ENCODE measurements at regions not wholly inside any gene's neighbourhood (a gene's known extent, or its start where the extent isn't known, plus 50 kb on each side); places are given as distances from the start of the nearest gene placed in this dataset.

GRCh38 chr18:29076645-29077044, 899.7 kb upstream of the CDH2 start (continued):
- TF ChIP-seq ETV6 (conservative IDR thresholded peaks at IDR 0.05 in 1 of 2, IDR thresholded peaks at IDR 0.05 in 1 of 2; ENCODE audit: borderline replicate concordance in 1 of 2, low read depth in 1 of 2): no peak

- FAIRE-seq: no peak
- ChIA-PET SMC1A (ENCODE audit: uncharacterized antibody, unreplicated experiment) (no interaction called here), RAD21 (ENCODE audit: unreplicated experiment) (no interaction called here), POLR2A (no interaction called here), CTCF (no interaction called here)
- intact Hi-C loops (cut with micrococcal nuclease; ENCODE audit: unreplicated experiment): no loop called here
- Histone ChIP-seq H2AFZ (ENCODE audit: control insufficient read depth, low read depth, low read length) (no peak overlapping the region), H3K4me2 (ENCODE audit: control insufficient read depth, insufficient read depth) (no peak overlapping the region), H3K4me1 (ENCODE audit: control insufficient read depth, insufficient read depth, low read length) (no peaks in the 10 kb centered on the region), H3K79me2 (ENCODE audit: control insufficient read depth, insufficient read depth, low read length) (no peaks in the 10 kb centered on the region), H3K27me3 (replicated peaks in 1 of 2; ENCODE audit: control insufficient read depth in 2 of 2, insufficient read depth in 2 of 2, low read length in 1 of 2) (no peaks in the 10 kb centered on the region), H3K27ac (ENCODE audit: control insufficient read depth, insufficient read depth) (no peak overlapping the region), H3K4me3 (no peak overlapping the region), H3K36me3 (ENCODE audit: control insufficient read depth in 2 of 2, insufficient read depth in 2 of 2, low read length in 1 of 2) (no peaks in the 10 kb centered on the region), H3K9me3 (replicated peaks; ENCODE audit: control insufficient read depth, insufficient read depth, low read length) (no peaks in the 10 kb centered on the region), H3K9ac (ENCODE audit: control insufficient read depth, insufficient read depth, low read length) (no peak overlapping the region), H4K20me1 (ENCODE audit: control insufficient read depth, insufficient read depth) (no peaks in the 10 kb centered on the region)
- no peak for TF ChIP-seq KDM1A (IDR thresholded peaks at IDR 0.05; ENCODE audit: borderline replicate concordance)
- TF ChIP-seq MTA2 (IDR thresholded peaks at IDR 0.05; ENCODE audit: low read depth): no peak
- no peak for TF ChIP-seq ETV6 (conservative IDR thresholded peaks at IDR 0.05 in 1 of 2, IDR thresholded peaks at IDR 0.05 in 1 of 2; ENCODE audit: borderline replicate concordance in 1 of 2, low read depth in 1 of 2)
- TF ChIP-seq, protein P1, sequence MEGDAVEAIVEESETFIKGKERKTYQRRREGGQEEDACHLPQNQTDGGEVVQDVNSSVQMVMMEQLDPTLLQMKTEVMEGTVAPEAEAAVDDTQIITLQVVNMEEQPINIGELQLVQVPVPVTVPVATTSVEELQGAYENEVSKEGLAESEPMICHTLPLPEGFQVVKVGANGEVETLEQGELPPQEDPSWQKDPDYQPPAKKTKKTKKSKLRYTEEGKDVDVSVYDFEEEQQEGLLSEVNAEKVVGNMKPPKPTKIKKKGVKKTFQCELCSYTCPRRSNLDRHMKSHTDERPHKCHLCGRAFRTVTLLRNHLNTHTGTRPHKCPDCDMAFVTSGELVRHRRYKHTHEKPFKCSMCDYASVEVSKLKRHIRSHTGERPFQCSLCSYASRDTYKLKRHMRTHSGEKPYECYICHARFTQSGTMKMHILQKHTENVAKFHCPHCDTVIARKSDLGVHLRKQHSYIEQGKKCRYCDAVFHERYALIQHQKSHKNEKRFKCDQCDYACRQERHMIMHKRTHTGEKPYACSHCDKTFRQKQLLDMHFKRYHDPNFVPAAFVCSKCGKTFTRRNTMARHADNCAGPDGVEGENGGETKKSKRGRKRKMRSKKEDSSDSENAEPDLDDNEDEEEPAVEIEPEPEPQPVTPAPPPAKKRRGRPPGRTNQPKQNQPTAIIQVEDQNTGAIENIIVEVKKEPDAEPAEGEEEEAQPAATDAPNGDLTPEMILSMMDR (IDR thresholded peaks at IDR 0.05 in 2 of 3, conservative IDR thresholded peaks at IDR 0.05 in 1 of 3; ENCODE audit: control insufficient read depth in 2 of 3, extremely low read depth in 1 of 3, insufficient read depth in 1 of 3, low read depth in 3 of 3, low read length in 3 of 3): no peak
- TF ChIP-seq NFYA (IDR thresholded peaks at IDR 0.05; ENCODE audit: borderline replicate concordance, low read depth, low read length): no peak
- TF ChIP-seq SIX5 (IDR thresholded peaks at IDR 0.05; ENCODE audit: low read depth, low read length, severe bottlenecking): no peak
- TF ChIP-seq FOXK2 (IDR thresholded peaks at IDR 0.05): no peak
- no peak for TF ChIP-seq CHD2 (IDR thresholded peaks at IDR 0.05; ENCODE audit: borderline replicate concordance, low read depth, low read length)
- no peak for TF ChIP-seq CEBPB (IDR thresholded peaks at IDR 0.05; ENCODE audit: borderline replicate concordance in 1 of 2, low read depth in 2 of 2, low read length in 2 of 2)
- no peak for TF ChIP-seq WRNIP1 (IDR thresholded peaks at IDR 0.05; ENCODE audit: borderline replicate concordance, low read depth, low read length)
- no peak for TF ChIP-seq ZNF207 (IDR thresholded peaks at IDR 0.05; ENCODE audit: borderline replicate concordance)
- TF ChIP-seq CREM (IDR thresholded peaks at IDR 0.05; ENCODE audit: low read depth): no peak
- TF ChIP-seq ESRRA (IDR thresholded peaks at IDR 0.05; ENCODE audit: low read length): no peak
- TF ChIP-seq ASH2L (IDR thresholded peaks at IDR 0.05; ENCODE audit: borderline replicate concordance, low read depth): no peak
- TF ChIP-seq FOS (IDR thresholded peaks at IDR 0.05; ENCODE audit: borderline replicate concordance, extremely low read depth, insufficient read length): no peak
- DNase-seq (ENCODE audit: low read depth, low spot score): no peak
- 2% methylated on average over 2 of the region's 2 CpGs for WGBS (ENCODE audit: insufficient coverage, insufficient replicate concordance, low lambda C conversion rate, missing lambda C conversion rate)
- in situ Hi-C loops (cut with MboI): no loop called here
- no TSS peak for BruUV-seq (replicated peaks)
- ATAC-seq: no peak
Observed at GRCh38 chr18:29074147-29074546, 897.2 kb upstream of the CDH2 start.
